Natural killer cell (primary cell): ENCODE measurements at regions not wholly inside any gene's neighbourhood (a gene's known extent, or its start where the extent isn't known, plus 50 kb on each side); places are given as distances from the start of the nearest gene placed in this dataset.

Experiments
- ATAC-seq, 3 donors: fragments of 150-1000 bp in 2 of 3; fragments of 200-7000 bp in 1 of 3; cut with Tn5 transposase; 1 replicate in 1 of 3; 2 replicates in 2 of 3; pipeline ENCODE4 v1.10.0; 2021; ENCODE audit warnings: mild to moderate bottlenecking in 2 of 3, moderate library complexity in 2 of 3
- DNase-seq, 2 donors: peaks; one replicate each; pipeline versions ENCODE4 v3.0.0 to v3.0.0-alpha.2; 2013 to 2021; ENCODE audit warnings: mixed read lengths in 1 of 2
- H3K27ac ChIP-seq: one replicate; pipeline ENCODE4 v1.5.1; 2013; ENCODE audit warnings: mild to moderate bottlenecking, low read length
- H3K27me3 ChIP-seq: one replicate; pipeline ENCODE4 v1.6.1; 2013; ENCODE audit warnings: low read length; ENCODE audit not compliant: control insufficient read depth, insufficient read depth
- H3K36me3 ChIP-seq: one replicate; pipeline ENCODE4 v1.6.1; 2013; ENCODE audit warnings: low read length; ENCODE audit not compliant: control insufficient read depth, insufficient read depth
- H3K4me1 ChIP-seq: one replicate; pipeline ENCODE4 v1.6.1; 2013; ENCODE audit warnings: low read length; ENCODE audit not compliant: control insufficient read depth, insufficient read depth
- H3K4me3 ChIP-seq: one replicate; pipeline ENCODE4 v1.5.1; 2013; ENCODE audit warnings: low read length
- H3K9me3 ChIP-seq: one replicate; pipeline ENCODE4 v1.6.1; 2013; ENCODE audit warnings: low read length; ENCODE audit not compliant: control insufficient read depth, insufficient read depth
- H3K27ac Mint-ChIP-seq, 2 donors: one replicate each; pipeline ENCODE4 v1.8.0; 2022; ENCODE audit warnings: mild to moderate bottlenecking in 2 of 2, mixed read lengths in 2 of 2, moderate library complexity in 1 of 2
- H3K27me3 Mint-ChIP-seq, 2 donors: one replicate each; pipeline ENCODE4 v1.8.0; 2022; ENCODE audit warnings: low read depth in 2 of 2, mixed read lengths in 2 of 2
- H3K36me3 Mint-ChIP-seq: one replicate; pipeline ENCODE4 v1.8.0; 2022; ENCODE audit warnings: mixed read lengths
- H3K4me1 Mint-ChIP-seq, 2 donors: one replicate each; pipeline ENCODE4 v1.8.0; 2022; ENCODE audit warnings: mixed read lengths in 2 of 2
- H3K4me3 Mint-ChIP-seq: one replicate; pipeline ENCODE4 v1.8.0; 2022; ENCODE audit warnings: mild to moderate bottlenecking, moderate library complexity, mixed read lengths
- H3K9me3 Mint-ChIP-seq, 2 donors: one replicate each; pipeline ENCODE4 v1.8.0; 2022; ENCODE audit warnings: mixed read lengths in 2 of 2
- WGBS: methylation state at CpG from one replicate; pipeline ENCODE4 v1.1.7; 2013; ENCODE audit warnings: missing lambda C conversion rate; ENCODE audit not compliant: insufficient coverage; 5-methylcytosine and 5-hydroxymethylcytosine counted together
- intact Hi-C: fragments of 100-400 bp; cut with micrococcal nuclease; formaldehyde crosslinking; loops from one replicate; pipeline ENCODE4 v1.14.2; 2022
- TF ChIP-seq, protein P1 (sequence below): fragments of 200-600 bp; IDR thresholded peaks from one replicate; pipeline ENCODE4 v1.8.0; 2022; ENCODE audit warnings: antibody characterized with exemption

DNA sequence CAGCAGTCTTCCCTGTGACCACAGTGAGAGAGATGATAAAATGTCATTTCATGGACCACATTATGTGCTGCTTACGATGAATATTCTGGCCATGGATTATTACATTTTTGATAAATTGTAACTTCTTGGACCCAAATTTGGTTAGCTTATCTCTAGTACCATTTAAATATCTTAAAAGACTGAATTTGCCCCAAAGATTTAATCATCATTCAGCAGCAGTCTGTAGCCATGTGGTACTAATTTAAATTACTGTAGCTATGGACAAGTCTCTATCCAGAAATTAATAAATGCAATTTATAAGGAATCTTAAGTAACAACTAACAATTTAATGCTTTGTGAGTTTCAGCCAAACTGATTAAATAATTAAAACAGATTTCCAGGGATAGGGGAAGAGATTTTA, 644.9 kb upstream of the FANCL start:
- Mint-ChIP-seq H3K27me3 (no peaks in the 10 kb centered on the region), H3K4me3 (no peak overlapping the region), H3K27ac (no peak overlapping the region), H3K36me3 (no peaks in the 10 kb centered on the region), H3K9me3 (peaks cover 0 to 5% of the 10 kb centered on the region in 2 donors), H3K4me1 (no peaks in the 10 kb centered on the region)
- WGBS: no CpG with 5 or more reads among the region's 1 CpG
- TF ChIP-seq, protein P1, sequence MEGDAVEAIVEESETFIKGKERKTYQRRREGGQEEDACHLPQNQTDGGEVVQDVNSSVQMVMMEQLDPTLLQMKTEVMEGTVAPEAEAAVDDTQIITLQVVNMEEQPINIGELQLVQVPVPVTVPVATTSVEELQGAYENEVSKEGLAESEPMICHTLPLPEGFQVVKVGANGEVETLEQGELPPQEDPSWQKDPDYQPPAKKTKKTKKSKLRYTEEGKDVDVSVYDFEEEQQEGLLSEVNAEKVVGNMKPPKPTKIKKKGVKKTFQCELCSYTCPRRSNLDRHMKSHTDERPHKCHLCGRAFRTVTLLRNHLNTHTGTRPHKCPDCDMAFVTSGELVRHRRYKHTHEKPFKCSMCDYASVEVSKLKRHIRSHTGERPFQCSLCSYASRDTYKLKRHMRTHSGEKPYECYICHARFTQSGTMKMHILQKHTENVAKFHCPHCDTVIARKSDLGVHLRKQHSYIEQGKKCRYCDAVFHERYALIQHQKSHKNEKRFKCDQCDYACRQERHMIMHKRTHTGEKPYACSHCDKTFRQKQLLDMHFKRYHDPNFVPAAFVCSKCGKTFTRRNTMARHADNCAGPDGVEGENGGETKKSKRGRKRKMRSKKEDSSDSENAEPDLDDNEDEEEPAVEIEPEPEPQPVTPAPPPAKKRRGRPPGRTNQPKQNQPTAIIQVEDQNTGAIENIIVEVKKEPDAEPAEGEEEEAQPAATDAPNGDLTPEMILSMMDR: no peak
- no peaks in the 10 kb centered on the region for H3K9me3 ChIP-seq
- no peaks in the 10 kb centered on the region for H3K4me1 ChIP-seq
- H3K36me3 ChIP-seq: no peaks in the 10 kb centered on the region
- no peak overlapping the region for H3K27ac ChIP-seq
- intact Hi-C loops: no loop called here
- no peak overlapping the region for H3K4me3 ChIP-seq
- H3K27me3 ChIP-seq: no peaks in the 10 kb centered on the region
- no peak for DNase-seq
- ATAC-seq: no peak

DNA sequence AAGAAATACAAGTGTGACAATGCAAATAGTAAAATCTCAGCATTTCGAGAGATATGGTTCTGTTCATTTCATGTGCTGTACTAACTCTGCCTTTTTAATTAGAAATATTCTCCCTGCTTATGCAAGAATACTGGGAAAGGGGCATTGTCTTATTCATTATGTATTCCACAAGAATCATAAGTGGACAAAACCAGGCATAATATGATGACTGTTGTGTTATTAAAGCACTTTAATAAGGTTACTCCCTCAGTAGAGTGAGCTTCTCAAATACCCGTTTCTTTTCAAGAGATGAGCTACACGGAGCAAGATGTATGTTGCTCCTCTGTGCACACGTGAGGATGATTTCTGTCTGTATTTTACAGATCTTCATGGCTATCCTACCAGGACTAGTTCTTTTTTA, 638.7 kb upstream of the FANCL start:
- no peak for ATAC-seq
- H3K27ac Mint-ChIP-seq: no peak overlapping the region
- H3K27me3 Mint-ChIP-seq: no peaks in the 10 kb centered on the region
- no peaks in the 10 kb centered on the region for H3K9me3 ChIP-seq
- no peaks in the 10 kb centered on the region for H3K9me3 Mint-ChIP-seq
- WGBS: 94% methylated on average over 3 of the region's 4 CpGs
- H3K4me3 ChIP-seq: no peak overlapping the region
- H3K4me1 ChIP-seq: no peaks in the 10 kb centered on the region
- intact Hi-C loops: no loop called here
- H3K27me3 ChIP-seq: no peaks in the 10 kb centered on the region
- H3K4me1 Mint-ChIP-seq: no peaks in the 10 kb centered on the region
- no peaks in the 10 kb centered on the region for H3K36me3 Mint-ChIP-seq
- TF ChIP-seq, protein P1: no peak
- H3K27ac ChIP-seq: no peak overlapping the region
- no peak for DNase-seq
- H3K4me3 Mint-ChIP-seq: no peak overlapping the region
- H3K36me3 ChIP-seq: no peaks in the 10 kb centered on the region

DNA sequence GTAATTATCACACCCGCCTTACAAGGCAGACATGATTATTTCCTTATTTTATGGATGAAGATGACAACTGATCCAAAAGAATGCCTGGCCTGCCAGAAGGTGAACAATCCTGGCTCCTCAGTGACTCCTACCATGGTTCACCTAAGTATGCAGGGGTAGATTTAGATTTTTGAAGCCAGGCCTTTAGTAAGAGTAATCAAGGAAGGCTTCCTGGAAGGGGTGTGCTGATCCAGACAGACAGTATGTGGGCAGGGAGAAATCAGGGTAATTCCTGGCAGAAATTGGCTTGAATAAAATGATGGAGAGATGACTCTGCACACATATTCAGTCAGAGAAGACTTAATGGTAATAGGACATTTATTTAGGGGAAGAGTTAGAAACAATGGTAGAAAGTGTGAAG, 637.7 kb upstream of the FANCL start:
- Mint-ChIP-seq H3K36me3 (no peaks in the 10 kb centered on the region), H3K27ac (no peak overlapping the region), H3K4me1 (no peaks in the 10 kb centered on the region), H3K9me3 (no peaks in the 10 kb centered on the region), H3K27me3 (no peaks in the 10 kb centered on the region), H3K4me3 (no peak overlapping the region)
- H3K4me3 ChIP-seq: no peak overlapping the region
- DNase-seq (no peak), ATAC-seq (no peak)
- H3K27me3 ChIP-seq: no peaks in the 10 kb centered on the region
- H3K36me3 ChIP-seq: no peaks in the 10 kb centered on the region
- intact Hi-C loops: no loop called here
- H3K9me3 ChIP-seq: no peaks in the 10 kb centered on the region
- no peak overlapping the region for H3K27ac ChIP-seq
- TF ChIP-seq, protein P1: no peak
- 100% methylated on average over 1 of the region's 1 CpG for WGBS
- no peaks in the 10 kb centered on the region for H3K4me1 ChIP-seq

DNA sequence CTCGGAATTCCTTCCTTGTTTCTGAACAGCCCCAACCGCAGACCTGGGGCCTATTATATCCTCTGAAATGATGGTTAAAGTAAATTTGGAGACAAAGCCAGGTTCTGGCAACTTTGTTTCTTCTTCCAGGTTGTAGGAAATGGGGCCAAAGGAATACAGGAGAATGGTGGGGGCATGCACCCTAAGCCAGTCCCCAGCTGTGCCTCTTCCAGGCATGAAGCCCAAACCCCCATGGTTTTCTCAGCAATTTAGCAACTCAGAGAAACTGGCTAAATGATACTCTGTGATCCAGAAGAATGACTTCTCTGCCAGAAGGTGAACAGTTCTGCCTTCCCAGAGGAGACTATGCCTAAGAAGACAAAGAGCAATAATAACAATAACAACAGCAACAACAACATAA, 635.0 kb upstream of the FANCL start:
- no peak overlapping the region for H3K4me3 ChIP-seq
- H3K9me3 ChIP-seq: no peaks in the 10 kb centered on the region
- no peaks in the 10 kb centered on the region for H3K36me3 ChIP-seq
- intact Hi-C loops: no loop called here
- no peaks in the 10 kb centered on the region for H3K4me1 ChIP-seq
- 94% methylated on average over 2 of the region's 2 CpGs for WGBS
- DNase-seq (no peak), ATAC-seq (no peak)
- TF ChIP-seq, protein P1: no peak
- Mint-ChIP-seq H3K27ac (no peak overlapping the region), H3K36me3 (no peaks in the 10 kb centered on the region), H3K27me3 (no peaks in the 10 kb centered on the region), H3K4me1 (no peaks in the 10 kb centered on the region), H3K9me3 (no peaks in the 10 kb centered on the region), H3K4me3 (no peak overlapping the region)
- H3K27ac ChIP-seq: no peak overlapping the region
- H3K27me3 ChIP-seq: no peaks in the 10 kb centered on the region
